ENCODE measurements at regions not wholly inside any gene's neighbourhood (a gene's known extent, or its start where the extent isn't known, plus 50 kb on each side); places are given as distances from the start of the nearest gene placed in this dataset.

DNA sequence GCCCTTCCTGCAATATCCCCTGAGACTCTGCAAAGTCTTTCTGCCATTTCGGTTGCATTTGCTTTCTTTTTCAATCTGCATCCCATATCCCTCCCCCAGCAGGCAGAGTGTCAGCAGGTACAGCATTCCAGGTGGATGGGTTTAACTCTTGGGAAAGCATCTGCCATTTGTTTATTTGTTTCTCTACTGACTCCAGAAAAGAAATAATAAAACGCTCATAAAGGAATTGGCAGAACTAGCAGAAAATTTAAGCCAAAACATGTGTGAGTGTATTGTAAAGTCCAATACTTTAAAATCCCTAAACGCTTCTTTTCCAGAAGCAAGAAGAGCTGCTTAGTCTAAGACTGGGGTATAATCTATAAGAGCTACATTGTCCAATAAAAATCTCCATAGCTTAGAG is 393.8 kb downstream of the TNS3 start:
- intact Hi-C loops (cut with DNase I): loop anchor here in 2 of 10 donors (5.0 kb wide), 1 partner anchor 64 kb away; no protein-coding TSS in a partner anchor
- WGBS, 4 donors: 55 to 76% (median 67%) methylated on average over 3 of the region's 3 CpGs
- Histone ChIP-seq H3K4me1 (peaks cover 0 to 55% (median 14%) of the 10 kb centered on the region in 12 donors), H3K36me3 (no peaks in the 10 kb centered on the region), H3K27ac (no peak overlapping the region), H3K4me3 (no peak overlapping the region), H3K27me3 (no peaks in the 10 kb centered on the region), H3K9me3 (no peaks in the 10 kb centered on the region)
- ATAC-seq (no peak), DNase-seq (no peak)
- TF ChIP-seq, protein P1, sequence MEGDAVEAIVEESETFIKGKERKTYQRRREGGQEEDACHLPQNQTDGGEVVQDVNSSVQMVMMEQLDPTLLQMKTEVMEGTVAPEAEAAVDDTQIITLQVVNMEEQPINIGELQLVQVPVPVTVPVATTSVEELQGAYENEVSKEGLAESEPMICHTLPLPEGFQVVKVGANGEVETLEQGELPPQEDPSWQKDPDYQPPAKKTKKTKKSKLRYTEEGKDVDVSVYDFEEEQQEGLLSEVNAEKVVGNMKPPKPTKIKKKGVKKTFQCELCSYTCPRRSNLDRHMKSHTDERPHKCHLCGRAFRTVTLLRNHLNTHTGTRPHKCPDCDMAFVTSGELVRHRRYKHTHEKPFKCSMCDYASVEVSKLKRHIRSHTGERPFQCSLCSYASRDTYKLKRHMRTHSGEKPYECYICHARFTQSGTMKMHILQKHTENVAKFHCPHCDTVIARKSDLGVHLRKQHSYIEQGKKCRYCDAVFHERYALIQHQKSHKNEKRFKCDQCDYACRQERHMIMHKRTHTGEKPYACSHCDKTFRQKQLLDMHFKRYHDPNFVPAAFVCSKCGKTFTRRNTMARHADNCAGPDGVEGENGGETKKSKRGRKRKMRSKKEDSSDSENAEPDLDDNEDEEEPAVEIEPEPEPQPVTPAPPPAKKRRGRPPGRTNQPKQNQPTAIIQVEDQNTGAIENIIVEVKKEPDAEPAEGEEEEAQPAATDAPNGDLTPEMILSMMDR (IDR thresholded peaks at IDR 0.05): no peak
- no peak for TF ChIP-seq POLR2A (IDR thresholded peaks at IDR 0.05)

DNA sequence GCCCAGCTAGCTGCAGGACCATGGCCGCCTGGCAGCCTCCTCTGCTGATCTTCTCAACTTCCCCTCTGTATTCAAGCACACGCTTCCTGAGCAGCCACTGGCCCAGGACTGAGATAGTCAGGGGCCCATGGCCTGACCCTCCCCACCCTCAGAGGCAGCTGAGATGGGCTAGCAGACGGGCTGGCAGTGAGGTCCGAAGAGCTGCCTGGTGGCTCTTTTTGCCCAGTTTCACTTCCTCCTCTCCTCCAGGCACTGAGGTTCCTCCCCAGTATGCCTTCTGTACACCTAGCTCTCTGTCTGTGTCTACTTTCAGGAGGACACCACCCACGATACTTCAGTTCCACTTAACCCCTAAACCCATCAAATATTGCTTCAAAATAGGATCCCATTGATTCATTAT is 395.6 kb downstream of the TNS3 start:
- H3K4me3 ChIP-seq: no peak overlapping the region
- DNase-seq (no peak), ATAC-seq (no peak)
- TF ChIP-seq, protein P1 (IDR thresholded peaks at IDR 0.05): no peak
- no peak for TF ChIP-seq POLR2A (IDR thresholded peaks at IDR 0.05)
- H3K4me1 ChIP-seq: peaks cover 0 to 65% (median 21%) of the 10 kb centered on the region in 12 donors
- H3K9me3 ChIP-seq: no peaks in the 10 kb centered on the region
- no peaks in the 10 kb centered on the region for H3K36me3 ChIP-seq
- peak overlapping the region in 2 of 12 donors; percentile 41 to 76 for H3K27ac ChIP-seq
- H3K27me3 ChIP-seq: no peaks in the 10 kb centered on the region
- intact Hi-C loops (cut with DNase I): loop anchor here in 2 of 10 donors (5.0 kb wide), 1 partner anchor 66 kb away; no protein-coding TSS in a partner anchor
- WGBS, 4 donors: 87 to 91% (median 89%) methylated on average over 2 to 5 of the region's 5 CpGs

DNA sequence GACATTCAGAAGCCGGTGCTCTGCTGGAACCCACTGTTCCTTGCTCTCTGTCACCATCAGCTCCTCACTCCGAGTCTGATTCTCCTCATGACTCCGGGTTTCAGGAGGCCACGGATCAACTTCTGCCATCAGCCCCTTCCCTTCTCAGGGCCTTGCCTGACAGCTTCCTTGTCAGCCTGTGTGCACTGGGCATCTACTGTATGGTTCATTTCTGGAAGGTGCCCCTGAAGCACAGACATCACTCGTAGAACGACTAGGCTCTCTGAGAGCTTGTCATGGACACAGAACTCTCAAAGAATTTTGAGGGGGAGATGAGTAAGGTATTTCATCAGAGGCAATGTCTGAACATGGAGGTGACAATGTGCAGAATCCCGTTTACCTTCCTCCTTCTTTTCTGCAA is 396.1 kb downstream of the TNS3 start:
- Histone ChIP-seq H3K27me3 (no peaks in the 10 kb centered on the region), H3K4me1 (peaks cover 0 to 65% (median 21%) of the 10 kb centered on the region in 12 donors), H3K27ac (peak overlapping the region in 10 of 12 donors; percentile 36 to 81 (median 57)), H3K9me3 (no peaks in the 10 kb centered on the region), H3K36me3 (no peaks in the 10 kb centered on the region), H3K4me3 (no peak overlapping the region)
- intact Hi-C loops (cut with DNase I): loop anchor here in 2 of 10 donors (5.0 kb wide), 1 partner anchor 66 kb away; no protein-coding TSS in a partner anchor
- 88 to 93% (median 91%) methylated on average over 7 of the region's 7 CpGs for WGBS, 4 donors
- ATAC-seq (no peak), DNase-seq (no peak)
- TF ChIP-seq POLR2A (IDR thresholded peaks at IDR 0.05): no peak
- TF ChIP-seq, protein P1 (IDR thresholded peaks at IDR 0.05): no peak

DNA sequence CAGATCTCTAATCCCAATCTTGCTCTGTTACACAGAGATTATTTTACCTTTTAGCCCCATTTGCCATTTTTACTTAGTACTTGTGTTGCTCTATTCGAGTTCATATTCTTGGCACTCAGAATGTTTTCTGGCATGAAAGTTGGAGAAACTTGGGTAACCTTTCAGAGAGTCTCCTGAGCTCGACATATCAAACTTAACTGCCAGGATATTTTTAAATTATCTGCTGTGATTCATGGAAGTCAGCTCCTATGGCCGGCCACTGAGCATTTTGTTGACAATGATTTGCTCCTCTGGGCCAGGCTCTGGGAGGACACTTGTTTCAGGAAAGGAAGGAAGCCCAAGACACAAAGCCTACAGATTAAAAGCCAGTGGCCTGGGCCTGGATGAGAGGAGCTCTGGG is 396.7 kb downstream of the TNS3 start:
- ATAC-seq: peak; percentile 12 to 59 (median 28)
- Histone ChIP-seq H3K4me1 (peaks cover 0 to 64% (median 18%) of the 10 kb centered on the region in 12 donors), H3K4me3 (no peak overlapping the region), H3K27ac (peak overlapping the region in 11 of 12 donors; percentile 36 to 85 (median 58)), H3K27me3 (no peaks in the 10 kb centered on the region), H3K36me3 (no peaks in the 10 kb centered on the region), H3K9me3 (no peaks in the 10 kb centered on the region)
- intact Hi-C loops (cut with DNase I): loop anchor here in 2 of 10 donors (5.0 kb wide), 1 partner anchor 67 kb away; no protein-coding TSS in a partner anchor
- WGBS, 4 donors: 25 to 54% (median 36%) methylated on average over 3 of the region's 3 CpGs
- peak in 1 of 5 donors; percentile 45 for DNase-seq
- TF ChIP-seq, protein P1 (IDR thresholded peaks at IDR 0.05): no peak
- no peak for TF ChIP-seq POLR2A (IDR thresholded peaks at IDR 0.05)

Measured in heart left ventricle (tissue), 16 donors.